OCI-LY7 (cell line): ENCODE measurements at regions not wholly inside any gene's neighbourhood (a gene's known extent, or its start where the extent isn't known, plus 50 kb on each side); places are given as distances from the start of the nearest gene placed in this dataset.
A peak's percentile ranks its signal among the peaks of the same experiment; 100 is the strongest.

Source experiments
- BruUV-seq: library from RNA; stranded (reverse); fragments of 400-500 nt; replicated peaks from 2 replicates; lab custom pipeline; 2021; lab: Mats Ljungman, UMichigan
- CTCF ChIA-PET: fragments of 300-600 bp; sonication (Branson Sonifier 250); formaldehyde crosslinking; loops from one replicate; lab custom pipeline; 2022; ENCODE audit warnings: antibody characterized with exemption; ENCODE audit not compliant: unreplicated experiment; lab: Charles Lee
- POLR2A ChIA-PET: fragments of 300-600 bp; sonication (Branson Sonifier 250); formaldehyde crosslinking; loops from one replicate; lab custom pipeline; 2022; ENCODE audit warnings: antibody characterized with exemption; lab: Charles Lee
- DNase-seq: peaks from one replicate; pipeline ENCODE4 v3.0.0-alpha.2; 2015; ENCODE audit warnings: low spot score
- H2AFZ ChIP-seq: fragments of 200-600 bp; sonication (generic), shearing (Covaris generic); 2 replicates; pipeline ENCODE4 v1.6.1; 2014; ENCODE audit warnings: mild to moderate bottlenecking, antibody characterized with exemption, low read length, moderate library complexity
- H3K27ac ChIP-seq: fragments of 200-600 bp; sonication (generic); 2 replicates; pipeline ENCODE4 v1.5.1; 2014; ENCODE audit warnings: mixed run types, low read depth, mild to moderate bottlenecking, moderate library complexity, low read length, inconsistent platforms; ENCODE audit not compliant: poor library complexity, severe bottlenecking
- H3K36me3 ChIP-seq: fragments of 200-600 bp; sonication (generic); 2 replicates; pipeline ENCODE4 v1.6.1; 2014; ENCODE audit warnings: mild to moderate bottlenecking, antibody characterized with exemption, low read length, moderate library complexity, mixed read lengths; ENCODE audit not compliant: insufficient read depth
- H3K4me1 ChIP-seq: fragments of 200-600 bp; sonication (generic); 2 replicates; pipeline ENCODE4 v1.5.1; 2014; ENCODE audit warnings: mild to moderate bottlenecking, low read length; ENCODE audit not compliant: insufficient read depth, poor library complexity, severe bottlenecking
- H3K4me2 ChIP-seq: fragments of 200-600 bp; sonication (generic); 2 replicates; pipeline ENCODE4 v1.6.1; 2014; ENCODE audit warnings: mild to moderate bottlenecking, low read length
- H3K4me3 ChIP-seq: fragments of 200-600 bp; sonication (generic); 2 replicates; pipeline ENCODE4 v1.5.1; 2014; ENCODE audit warnings: mild to moderate bottlenecking, low read depth, low read length; ENCODE audit not compliant: poor library complexity, severe bottlenecking
- H3K79me2 ChIP-seq: fragments of 200-600 bp; sonication (generic); 2 replicates; pipeline ENCODE4 v1.6.1; 2016; ENCODE audit warnings: low read depth, mild to moderate bottlenecking, low read length, moderate library complexity, mixed read lengths; ENCODE audit not compliant: insufficient read depth
- H3K9me2 ChIP-seq: fragments of 200-600 bp; sonication (generic); 2 replicates; pipeline ENCODE4 v1.6.1; 2016; ENCODE audit warnings: mild to moderate bottlenecking, low read length, mixed read lengths; ENCODE audit not compliant: insufficient read depth
- H3K9me3 ChIP-seq: fragments of 200-600 bp; sonication (generic); 2 replicates; pipeline ENCODE4 v1.6.1; 2014; ENCODE audit warnings: mild to moderate bottlenecking, mixed run types, low read length, mixed read lengths
- H4K20me1 ChIP-seq: fragments of 200-600 bp; sonication (generic); 2 replicates; pipeline ENCODE4 v1.6.1; 2014; ENCODE audit warnings: mild to moderate bottlenecking, antibody characterized with exemption, low read length, moderate library complexity, mixed read lengths; ENCODE audit not compliant: insufficient read depth
- EZH2phosphoT487 ChIP-seq: fragments of 200-600 bp; sonication (generic); IDR thresholded peaks from 2 replicates; pipeline ENCODE4 v1.6.1; 2018; ENCODE audit warnings: low read depth, borderline replicate concordance, mild to moderate bottlenecking, mixed run types, antibody characterized with exemption, low read length, moderate library complexity, mixed read lengths
- intact Hi-C: fragments of 100-400 bp; cut with micrococcal nuclease; formaldehyde crosslinking; loops from one replicate; pipeline ENCODE4 v1.10.0; 2022; ENCODE audit not compliant: unreplicated experiment
- TF ChIP-seq, protein P1 (sequence below): fragments of 200-600 bp; sonication (generic); conservative IDR thresholded peaks from 2 replicates; pipeline ENCODE4 v1.5.1; 2014; ENCODE audit warnings: mild to moderate bottlenecking, antibody characterized with exemption, low read length, moderate library complexity, mixed read lengths

DNA sequence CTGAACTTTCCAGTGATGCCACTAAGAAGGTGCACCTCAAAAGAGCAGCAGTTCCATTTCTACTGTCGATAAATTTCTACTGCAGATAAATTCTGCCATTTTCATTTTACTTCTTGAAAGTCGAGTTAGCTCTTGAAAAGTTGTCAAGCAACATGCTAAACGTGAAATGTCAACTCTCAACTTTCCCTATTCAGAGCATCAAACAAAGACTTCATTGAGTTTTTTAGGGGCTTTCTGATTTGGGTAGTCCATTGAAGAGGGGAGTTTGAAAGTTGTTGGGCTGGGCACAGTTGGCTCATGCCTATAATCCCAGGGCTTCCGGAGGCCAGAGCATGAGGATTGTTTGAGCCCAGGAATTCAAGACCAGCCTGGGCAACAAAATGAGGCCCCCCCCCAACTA is 59.4 kb upstream of the SYNE2 start:
- Histone ChIP-seq H3K36me3 (no peaks in the 10 kb centered on the region), H3K9me2 (no peaks in the 10 kb centered on the region), H3K4me2 (no peak overlapping the region), H2AFZ (no peak overlapping the region), H3K27ac (no peak overlapping the region), H3K79me2 (no peaks in the 10 kb centered on the region), H3K4me3 (no peak overlapping the region), H4K20me1 (no peaks in the 10 kb centered on the region), H3K9me3 (no peaks in the 10 kb centered on the region), H3K4me1 (no peaks in the 10 kb centered on the region)
- ChIA-PET CTCF (no interaction called here), POLR2A (interaction anchor here (0.6 to 0.7 kb wide), 2 partner anchors 204 to 1005 kb away, joined by 3 read pairs; no protein-coding TSS in a partner anchor)
- intact Hi-C loops, result loop anchor here (10.0 kb wide), 1 partner anchor 321 kb away; no protein-coding TSS in a partner anchor
- TF ChIP-seq, protein P1, sequence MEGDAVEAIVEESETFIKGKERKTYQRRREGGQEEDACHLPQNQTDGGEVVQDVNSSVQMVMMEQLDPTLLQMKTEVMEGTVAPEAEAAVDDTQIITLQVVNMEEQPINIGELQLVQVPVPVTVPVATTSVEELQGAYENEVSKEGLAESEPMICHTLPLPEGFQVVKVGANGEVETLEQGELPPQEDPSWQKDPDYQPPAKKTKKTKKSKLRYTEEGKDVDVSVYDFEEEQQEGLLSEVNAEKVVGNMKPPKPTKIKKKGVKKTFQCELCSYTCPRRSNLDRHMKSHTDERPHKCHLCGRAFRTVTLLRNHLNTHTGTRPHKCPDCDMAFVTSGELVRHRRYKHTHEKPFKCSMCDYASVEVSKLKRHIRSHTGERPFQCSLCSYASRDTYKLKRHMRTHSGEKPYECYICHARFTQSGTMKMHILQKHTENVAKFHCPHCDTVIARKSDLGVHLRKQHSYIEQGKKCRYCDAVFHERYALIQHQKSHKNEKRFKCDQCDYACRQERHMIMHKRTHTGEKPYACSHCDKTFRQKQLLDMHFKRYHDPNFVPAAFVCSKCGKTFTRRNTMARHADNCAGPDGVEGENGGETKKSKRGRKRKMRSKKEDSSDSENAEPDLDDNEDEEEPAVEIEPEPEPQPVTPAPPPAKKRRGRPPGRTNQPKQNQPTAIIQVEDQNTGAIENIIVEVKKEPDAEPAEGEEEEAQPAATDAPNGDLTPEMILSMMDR, result no peak
- no peak for DNase-seq
- BruUV-seq, result no TSS peak

DNA sequence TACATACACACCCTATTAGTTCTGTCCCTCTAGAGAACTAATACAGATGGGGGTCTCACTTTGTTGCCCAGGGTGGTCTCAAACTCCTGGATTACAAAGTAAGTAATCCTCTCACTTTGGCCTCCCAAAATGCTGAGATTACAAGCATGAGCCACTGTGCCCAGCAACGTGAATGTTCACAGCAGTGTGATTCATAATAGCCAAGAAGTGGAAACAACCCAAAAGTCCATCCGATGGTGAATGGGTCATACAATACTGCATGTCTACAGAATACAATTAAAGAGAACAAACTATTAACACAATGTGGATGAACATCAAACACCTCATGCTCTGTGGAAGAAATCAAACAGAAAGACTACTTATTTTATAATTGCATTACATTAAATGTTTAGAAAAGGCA is 57.3 kb upstream of the SYNE2 start:
- H3K4me2 ChIP-seq, result no peak overlapping the region
- H4K20me1 ChIP-seq, result no peaks in the 10 kb centered on the region
- no peaks in the 10 kb centered on the region for H3K9me3 ChIP-seq
- H3K4me1 ChIP-seq, result peaks cover 8% of the 10 kb centered on the region
- ChIA-PET CTCF (no interaction called here), POLR2A (no interaction called here)
- intact Hi-C loops, result loop anchor here (10.0 kb wide), 1 partner anchor 319 kb away; no protein-coding TSS in a partner anchor
- no TSS peak for BruUV-seq
- H3K27ac ChIP-seq, result no peak overlapping the region
- TF ChIP-seq EZH2phosphoT487, result no peak
- TF ChIP-seq, protein P1, result no peak
- H3K36me3 ChIP-seq, result no peaks in the 10 kb centered on the region
- H2AFZ ChIP-seq, result no peak overlapping the region
- no peaks in the 10 kb centered on the region for H3K79me2 ChIP-seq
- no peak for DNase-seq
- H3K4me3 ChIP-seq, result no peak overlapping the region
- no peaks in the 10 kb centered on the region for H3K9me2 ChIP-seq

DNA sequence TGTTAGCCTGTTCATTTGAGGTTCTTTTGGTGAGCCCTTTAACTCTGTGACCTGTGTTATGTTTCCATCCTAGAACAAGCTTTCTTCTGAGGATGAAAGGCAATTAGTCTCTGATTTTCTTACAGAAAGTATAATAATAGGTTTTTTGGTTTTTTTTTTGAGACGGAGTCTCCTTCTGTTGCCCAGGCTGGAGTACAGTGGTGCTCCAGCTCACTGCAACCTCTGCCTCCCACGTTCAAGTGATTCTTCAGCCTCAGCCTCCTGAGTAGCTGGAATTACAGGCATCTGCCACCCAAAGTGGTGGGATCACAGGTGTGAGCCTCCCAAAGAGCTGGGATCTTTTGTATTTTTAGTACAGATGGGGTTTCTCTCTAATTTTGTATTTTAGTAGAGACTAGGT is 52.7 kb upstream of the SYNE2 start:
- Histone ChIP-seq H3K4me2 (peak overlapping the region; percentile 59), H3K4me1 (peaks cover 9% of the 10 kb centered on the region), H3K9me2 (no peaks in the 10 kb centered on the region), H4K20me1 (no peaks in the 10 kb centered on the region), H3K9me3 (no peaks in the 10 kb centered on the region), H3K4me3 (peak overlapping the region; percentile 58), H3K79me2 (no peaks in the 10 kb centered on the region), H3K27ac (no peak overlapping the region), H3K36me3 (no peaks in the 10 kb centered on the region), H2AFZ (peak overlapping the region; percentile 97)
- POLR2A ChIA-PET, result interaction anchor here (0.6 to 1.6 kb wide), 6 partner anchors 51 to 537 kb away, joined by 3 to 5 read pairs (median 3); no protein-coding TSS in a partner anchor
- intact Hi-C loops, result loop anchor here (1.0 kb wide), 1 partner anchor 194 kb away; no protein-coding TSS in a partner anchor
- TF ChIP-seq, protein P1, result no peak
- DNase-seq, result no peak
- BruUV-seq, result no TSS peak
- CTCF ChIA-PET, result no interaction called here
